Gastrocnemius medialis (tissue), 4 donors: ENCODE measurements at regions not wholly inside any gene's neighbourhood (a gene's known extent, or its start where the extent isn't known, plus 50 kb on each side); places are given as distances from the start of the nearest gene placed in this dataset.

Source experiments
- POLR2A ChIP-seq, 2 donors: fragments of 450-650 bp; IDR thresholded peaks; one replicate each; pipeline ENCODE4 v1.6.1; 2017; ENCODE audit warnings: antibody characterized with exemption in 2 of 2, mild to moderate bottlenecking in 2 of 2, moderate library complexity in 2 of 2
- TF ChIP-seq, protein P1 (sequence below), 5 experiments: fragments of 450-650 bp in 3 of 5; fragments of 200-600 bp in 2 of 5; sonication (generic) in 2 of 5; IDR thresholded peaks in 4 of 5; conservative IDR thresholded peaks in 1 of 5; 1 replicate in 4 of 5; 2 replicates in 1 of 5; pipeline ENCODE4 v1.5.1; 2016 to 2019; ENCODE audit warnings: antibody characterized with exemption in 5 of 5, mild to moderate bottlenecking in 3 of 5, moderate library complexity in 3 of 5

DNA sequence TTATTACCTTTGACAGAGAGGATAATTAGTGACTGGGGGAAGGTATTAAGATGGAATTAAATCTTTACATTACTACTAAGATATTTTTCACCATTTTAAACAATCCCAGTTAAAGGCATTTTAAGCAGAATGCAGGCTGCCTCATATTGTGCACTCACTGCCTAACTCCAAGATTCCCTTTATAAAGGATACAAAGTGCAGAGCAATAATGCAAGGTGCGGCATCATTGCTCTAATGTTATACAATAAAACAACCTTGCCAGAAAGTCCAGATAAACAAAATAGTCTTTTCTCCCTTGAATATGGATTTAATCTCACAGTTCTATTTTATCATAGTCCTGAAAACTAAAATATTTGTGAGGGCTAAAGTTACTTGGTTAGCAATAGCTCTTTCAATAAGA is 1031.6 kb upstream of the SEMA6D start:
- TF ChIP-seq, protein P1, sequence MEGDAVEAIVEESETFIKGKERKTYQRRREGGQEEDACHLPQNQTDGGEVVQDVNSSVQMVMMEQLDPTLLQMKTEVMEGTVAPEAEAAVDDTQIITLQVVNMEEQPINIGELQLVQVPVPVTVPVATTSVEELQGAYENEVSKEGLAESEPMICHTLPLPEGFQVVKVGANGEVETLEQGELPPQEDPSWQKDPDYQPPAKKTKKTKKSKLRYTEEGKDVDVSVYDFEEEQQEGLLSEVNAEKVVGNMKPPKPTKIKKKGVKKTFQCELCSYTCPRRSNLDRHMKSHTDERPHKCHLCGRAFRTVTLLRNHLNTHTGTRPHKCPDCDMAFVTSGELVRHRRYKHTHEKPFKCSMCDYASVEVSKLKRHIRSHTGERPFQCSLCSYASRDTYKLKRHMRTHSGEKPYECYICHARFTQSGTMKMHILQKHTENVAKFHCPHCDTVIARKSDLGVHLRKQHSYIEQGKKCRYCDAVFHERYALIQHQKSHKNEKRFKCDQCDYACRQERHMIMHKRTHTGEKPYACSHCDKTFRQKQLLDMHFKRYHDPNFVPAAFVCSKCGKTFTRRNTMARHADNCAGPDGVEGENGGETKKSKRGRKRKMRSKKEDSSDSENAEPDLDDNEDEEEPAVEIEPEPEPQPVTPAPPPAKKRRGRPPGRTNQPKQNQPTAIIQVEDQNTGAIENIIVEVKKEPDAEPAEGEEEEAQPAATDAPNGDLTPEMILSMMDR (IDR thresholded peaks at IDR 0.05 in 4 of 5, conservative IDR thresholded peaks at IDR 0.05 in 1 of 5): no peak
- TF ChIP-seq POLR2A (IDR thresholded peaks at IDR 0.05): no peak
